Lower lobe of right lung (tissue), 2 donors: ENCODE measurements at regions not wholly inside any gene's neighbourhood (a gene's known extent, or its start where the extent isn't known, plus 50 kb on each side); places are given as distances from the start of the nearest gene placed in this dataset.

ENCODE experiments used
- ATAC-seq, 2 donors: fragments of 200-7000 bp; cut with Tn5 transposase; one replicate each; pipeline ENCODE4 v1.9.1; 2020 to 2022; ENCODE audit warnings: mild to moderate bottlenecking in 2 of 2, moderate library complexity in 2 of 2
- DNase-seq: peaks from one replicate; pipeline ENCODE4 v3.0.0-alpha.2; 2020
- H3K27ac ChIP-seq: fragments of 200-600 bp; one replicate; pipeline ENCODE4 v1.8.0; 2022
- H3K27me3 ChIP-seq: fragments of 200-600 bp; one replicate; pipeline ENCODE4 v1.8.0; 2022; ENCODE audit warnings: low read depth
- H3K36me3 ChIP-seq: fragments of 200-600 bp; one replicate; pipeline ENCODE4 v1.8.0; 2022; ENCODE audit warnings: mild to moderate bottlenecking
- H3K4me1 ChIP-seq: fragments of 200-600 bp; one replicate; pipeline ENCODE4 v1.8.0; 2022
- H3K4me3 ChIP-seq: fragments of 200-600 bp; one replicate; pipeline ENCODE4 v1.8.0; 2022; ENCODE audit warnings: mild to moderate bottlenecking
- H3K9me3 ChIP-seq: fragments of 200-600 bp; one replicate; pipeline ENCODE4 v1.8.0; 2022
- CTCF ChIP-seq: fragments of 200-600 bp; IDR thresholded peaks from one replicate; pipeline ENCODE4 v1.8.0; 2022; ENCODE audit warnings: antibody characterized with exemption, mild to moderate bottlenecking
- intact Hi-C: fragments of 100-400 bp; cut with DNase I; formaldehyde crosslinking; loops from one replicate; pipeline ENCODE4 v1.11.0; 2022
- donor health status: DM: no; HTN: yes; CAD: no; lungs with severe emphysema.

GRCh38 chr2:160871953-160872352 lies 288.3 kb upstream of the TANK start:
- TF ChIP-seq CTCF: no peak
- H3K27ac ChIP-seq: no peak overlapping the region
- intact Hi-C loops: no loop called here
- no peaks in the 10 kb centered on the region for H3K9me3 ChIP-seq
- DNase-seq: no peak
- no peaks in the 10 kb centered on the region for H3K27me3 ChIP-seq
- H3K4me3 ChIP-seq: no peak overlapping the region
- H3K4me1 ChIP-seq: no peaks in the 10 kb centered on the region
- H3K36me3 ChIP-seq: no peaks in the 10 kb centered on the region
- ATAC-seq: no peak

GRCh38 chr2:160876029-160876428 lies 284.2 kb upstream of the TANK start:
- intact Hi-C loops: no loop called here
- no peaks in the 10 kb centered on the region for H3K9me3 ChIP-seq
- no peak overlapping the region for H3K4me3 ChIP-seq
- no peaks in the 10 kb centered on the region for H3K4me1 ChIP-seq
- no peak for DNase-seq
- ATAC-seq: no peak
- H3K36me3 ChIP-seq: no peaks in the 10 kb centered on the region
- H3K27ac ChIP-seq: no peak overlapping the region
- TF ChIP-seq CTCF: no peak
- no peaks in the 10 kb centered on the region for H3K27me3 ChIP-seq

- no peak overlapping the region for H3K4me3 ChIP-seq
- ATAC-seq: no peak
- H3K4me1 ChIP-seq: no peaks in the 10 kb centered on the region
- H3K27ac ChIP-seq: no peak overlapping the region
- DNase-seq: no peak
- no peaks in the 10 kb centered on the region for H3K36me3 ChIP-seq
- H3K9me3 ChIP-seq: no peaks in the 10 kb centered on the region
- no peaks in the 10 kb centered on the region for H3K27me3 ChIP-seq
- TF ChIP-seq CTCF: no peak
- intact Hi-C loops: no loop called here
Measured at GRCh38 chr2:160876765-160877164, 283.5 kb upstream of the TANK start.

GRCh38 chr2:160878618-160879017 lies 281.6 kb upstream of the TANK start:
- H3K9me3 ChIP-seq: no peaks in the 10 kb centered on the region
- ATAC-seq: no peak
- no peaks in the 10 kb centered on the region for H3K27me3 ChIP-seq
- DNase-seq: no peak
- no peak overlapping the region for H3K4me3 ChIP-seq
- no peaks in the 10 kb centered on the region for H3K4me1 ChIP-seq
- H3K36me3 ChIP-seq: no peaks in the 10 kb centered on the region
- no peak for TF ChIP-seq CTCF
- intact Hi-C loops: no loop called here
- no peak overlapping the region for H3K27ac ChIP-seq

- no peak for TF ChIP-seq CTCF
- DNase-seq (no peak), ATAC-seq (no peak)
Measured at GRCh38 chr2:160882906-160883305, 277.3 kb upstream of the TANK start.

GRCh38 chr2:160884056-160884455 lies 276.2 kb upstream of the TANK start:
- intact Hi-C loops: no loop called here

More at GRCh38 chr2:160882906-160883305, 277.3 kb upstream of the TANK start:
- Histone ChIP-seq H3K4me3 (no peak overlapping the region), H3K9me3 (no peaks in the 10 kb centered on the region), H3K36me3 (no peaks in the 10 kb centered on the region), H3K27me3 (no peaks in the 10 kb centered on the region), H3K4me1 (no peaks in the 10 kb centered on the region), H3K27ac (no peak overlapping the region)
- intact Hi-C loops: no loop called here

More at GRCh38 chr2:160884056-160884455, 276.2 kb upstream of the TANK start:
- Histone ChIP-seq H3K27ac (no peak overlapping the region), H3K36me3 (no peaks in the 10 kb centered on the region), H3K4me1 (no peaks in the 10 kb centered on the region), H3K4me3 (no peak overlapping the region), H3K27me3 (no peaks in the 10 kb centered on the region), H3K9me3 (no peaks in the 10 kb centered on the region)
- TF ChIP-seq CTCF: no peak
- no peak for DNase-seq
- no peak for ATAC-seq
